ENCODE measurements at regions not wholly inside any gene's neighbourhood (a gene's known extent, or its start where the extent isn't known, plus 50 kb on each side); places are given as distances from the start of the nearest gene placed in this dataset.

- Histone ChIP-seq H3K4me1 (no peaks in the 10 kb centered on the region), H3K27ac (no peak overlapping the region), H3K4me3 (no peak overlapping the region), H3K4me2 (no peak overlapping the region), H3K9me3 (no peaks in the 10 kb centered on the region)
- ATAC-seq (no peak), FAIRE-seq (no peak), DNase-seq (ENCODE audit: low read depth in 1 of 2, low spot score in 1 of 2) (no peak)
- 71% methylated on average over 1 of the region's 1 CpG for WGBS (ENCODE audit: missing lambda C conversion rate)
- CTCF ChIA-PET = no interaction called here
- no peak for TF ChIP-seq BHLHE40 (IDR thresholded peaks at IDR 0.05; ENCODE audit: low read depth, low read length)
- no peak for TF ChIP-seq HMGXB4 (CRISPR knock-in tag; IDR thresholded peaks at IDR 0.05; ENCODE audit: borderline replicate concordance)
- TF ChIP-seq FOSB (CRISPR knock-in tag; IDR thresholded peaks at IDR 0.05) = no peak
- no peak for TF ChIP-seq ZNF302 (CRISPR knock-in tag; IDR thresholded peaks at IDR 0.05)
- POLR2A ChIA-PET = no interaction called here
Measured at GRCh38 chr6:155968921-155969320, 513.3 kb upstream of the NOX3 start.

DNA sequence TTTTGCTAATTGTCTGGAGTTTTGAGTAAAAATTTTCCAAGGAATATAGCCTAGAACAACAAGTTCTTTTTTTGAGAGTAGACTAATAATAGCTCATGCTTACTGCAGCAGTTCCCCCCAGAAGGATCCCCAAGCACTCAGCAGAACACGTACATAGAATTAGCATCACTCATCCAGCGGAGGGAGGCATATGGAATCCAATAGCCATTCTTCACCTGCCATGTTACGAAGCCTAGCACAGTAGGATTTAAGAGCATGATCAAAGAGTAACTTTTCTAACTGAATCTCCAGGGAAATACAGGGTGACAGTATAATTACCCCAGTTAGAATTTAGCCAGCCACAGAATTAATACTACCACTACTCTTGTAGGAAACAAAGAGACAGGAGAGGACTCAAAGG lies 511.7 kb upstream of the NOX3 start:
- FAIRE-seq = no peak

GRCh38 chr6:155964544-155964943 lies 508.9 kb upstream of the NOX3 start:
- no peak for ATAC-seq
- H3K27ac ChIP-seq = no peak overlapping the region
- TF ChIP-seq HES2 (IDR thresholded peaks at IDR 0.05) = no peak
- no peak for TF ChIP-seq RFX5 (IDR thresholded peaks at IDR 0.05)
- TF ChIP-seq TFCP2L1 (CRISPR knock-in tag; IDR thresholded peaks at IDR 0.05) = no peak
- TF ChIP-seq HOXA7 (CRISPR knock-in tag; IDR thresholded peaks at IDR 0.05) = no peak
- TF ChIP-seq HOXB13 (CRISPR knock-in tag; IDR thresholded peaks at IDR 0.05; ENCODE audit: low read depth) = no peak
- no peak for TF ChIP-seq CEBPB (IDR thresholded peaks at IDR 0.05)
- ChIA-PET POLR2A (no interaction called here), CTCF (no interaction called here)
- no peaks in the 10 kb centered on the region for H3K4me1 ChIP-seq
- no peak overlapping the region for H3K4me3 ChIP-seq
- H3K9me3 ChIP-seq = no peaks in the 10 kb centered on the region
- 33% methylated on average over 2 of the region's 2 CpGs for WGBS (ENCODE audit: missing lambda C conversion rate)
- no peak for FAIRE-seq
- no peak overlapping the region for H3K4me2 ChIP-seq
- no peak for DNase-seq (ENCODE audit: low read depth in 1 of 2, low spot score in 1 of 2)

More for the DNA sequence above, 511.7 kb upstream of the NOX3 start:
- 32% methylated on average over 3 of the region's 3 CpGs for WGBS (ENCODE audit: missing lambda C conversion rate)
- TF ChIP-seq CBX8 (IDR thresholded peaks at IDR 0.05) = no peak
- no peak for TF ChIP-seq HMGXB4 (CRISPR knock-in tag; IDR thresholded peaks at IDR 0.05; ENCODE audit: borderline replicate concordance)
- TF ChIP-seq, protein P1, sequence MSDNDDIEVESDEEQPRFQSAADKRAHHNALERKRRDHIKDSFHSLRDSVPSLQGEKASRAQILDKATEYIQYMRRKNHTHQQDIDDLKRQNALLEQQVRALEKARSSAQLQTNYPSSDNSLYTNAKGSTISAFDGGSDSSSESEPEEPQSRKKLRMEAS (IDR thresholded peaks at IDR 0.05) = no peak
- TF ChIP-seq FOXS1 (CRISPR knock-in tag; IDR thresholded peaks at IDR 0.05) = no peak
- TF ChIP-seq, protein P2, sequence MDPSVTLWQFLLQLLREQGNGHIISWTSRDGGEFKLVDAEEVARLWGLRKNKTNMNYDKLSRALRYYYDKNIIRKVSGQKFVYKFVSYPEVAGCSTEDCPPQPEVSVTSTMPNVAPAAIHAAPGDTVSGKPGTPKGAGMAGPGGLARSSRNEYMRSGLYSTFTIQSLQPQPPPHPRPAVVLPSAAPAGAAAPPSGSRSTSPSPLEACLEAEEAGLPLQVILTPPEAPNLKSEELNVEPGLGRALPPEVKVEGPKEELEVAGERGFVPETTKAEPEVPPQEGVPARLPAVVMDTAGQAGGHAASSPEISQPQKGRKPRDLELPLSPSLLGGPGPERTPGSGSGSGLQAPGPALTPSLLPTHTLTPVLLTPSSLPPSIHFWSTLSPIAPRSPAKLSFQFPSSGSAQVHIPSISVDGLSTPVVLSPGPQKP (IDR thresholded peaks at IDR 0.05; ENCODE audit: low read depth, low read length) = no peak
- TF ChIP-seq, protein P3, sequence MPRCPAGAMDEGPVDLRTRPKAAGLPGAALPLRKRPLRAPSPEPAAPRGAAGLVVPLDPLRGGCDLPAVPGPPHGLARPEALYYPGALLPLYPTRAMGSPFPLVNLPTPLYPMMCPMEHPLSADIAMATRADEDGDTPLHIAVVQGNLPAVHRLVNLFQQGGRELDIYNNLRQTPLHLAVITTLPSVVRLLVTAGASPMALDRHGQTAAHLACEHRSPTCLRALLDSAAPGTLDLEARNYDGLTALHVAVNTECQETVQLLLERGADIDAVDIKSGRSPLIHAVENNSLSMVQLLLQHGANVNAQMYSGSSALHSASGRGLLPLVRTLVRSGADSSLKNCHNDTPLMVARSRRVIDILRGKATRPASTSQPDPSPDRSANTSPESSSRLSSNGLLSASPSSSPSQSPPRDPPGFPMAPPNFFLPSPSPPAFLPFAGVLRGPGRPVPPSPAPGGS (IDR thresholded peaks at IDR 0.05) = no peak
- TF ChIP-seq ZNF302 (CRISPR knock-in tag; IDR thresholded peaks at IDR 0.05) = no peak
- TF ChIP-seq EHMT2 (IDR thresholded peaks at IDR 0.05; ENCODE audit: low read depth) = no peak
- no peak for TF ChIP-seq MAFK (IDR thresholded peaks at IDR 0.05; ENCODE audit: partially characterized antibody)
- no peak for TF ChIP-seq CEBPB (IDR thresholded peaks at IDR 0.05)
- H3K4me3 ChIP-seq = no peak overlapping the region
- no peaks in the 10 kb centered on the region for H3K9me3 ChIP-seq
- ATAC-seq (no peak), DNase-seq (ENCODE audit: low read depth in 1 of 2, low spot score in 1 of 2) (no peak)
- ChIA-PET CTCF (no interaction called here), POLR2A (no interaction called here)
- no peak overlapping the region for H3K27ac ChIP-seq
- H3K4me1 ChIP-seq = no peaks in the 10 kb centered on the region
- no peak overlapping the region for H3K4me2 ChIP-seq

All from A549 (cell line).